Hepatocyte (in vitro differentiated cells): ENCODE measurements at regions not wholly inside any gene's neighbourhood (a gene's known extent, or its start where the extent isn't known, plus 50 kb on each side); places are given as distances from the start of the nearest gene placed in this dataset.

Source experiments
- CTCF ChIP-seq: fragments of 200-600 bp; sonication (generic); IDR thresholded peaks from 2 replicates; pipeline ENCODE4 v1.5.1; 2016; ENCODE audit warnings: antibody characterized with exemption, mild to moderate bottlenecking; ENCODE audit not compliant: poor library complexity
- EZH2phosphoT487 ChIP-seq: fragments of 200-600 bp; sonication (generic); IDR thresholded peaks from one replicate; pipeline ENCODE4 v1.6.1; 2018; ENCODE audit warnings: antibody characterized with exemption, mild to moderate bottlenecking, low read depth, moderate library complexity; ENCODE audit not compliant: unreplicated experiment, severe bottlenecking

- no peak for TF ChIP-seq CTCF
- TF ChIP-seq EZH2phosphoT487, result no peak
Measured at GRCh38 chr2:7881466-7881865, 800.4 kb upstream of the ID2 start.
